HEK293T (cell line): ENCODE measurements at regions not wholly inside any gene's neighbourhood (a gene's known extent, or its start where the extent isn't known, plus 50 kb on each side); places are given as distances from the start of the nearest gene placed in this dataset.

ENCODE experiments used
- CTCF ChIA-PET: fragments of 350-600 bp; formaldehyde crosslinking; extraction: SDS; loops from one replicate; lab custom pipeline; 2021; ENCODE audit warnings: antibody characterized with exemption, inconsistent platforms; lab: Yijun Ruan, JAX
- POLR2A ChIA-PET: fragments of 350-600 bp; formaldehyde crosslinking; extraction: SDS; loops from one replicate; lab custom pipeline; 2020; ENCODE audit warnings: antibody characterized with exemption, inconsistent platforms; lab: Yijun Ruan, JAX
- DNase-seq: peaks from one replicate; pipeline ENCODE4 v3.0.0; 2012; ENCODE audit warnings: mixed read lengths; ENCODE audit errors: extremely low spot score
- ARNT ChIP-seq: fragments of 450-650 bp; IDR thresholded peaks from 2 replicates; pipeline ENCODE4 v1.6.1; 2017; ENCODE audit warnings: mild to moderate bottlenecking
- BHLHE40 ChIP-seq: fragments of 450-650 bp; IDR thresholded peaks from 2 replicates; pipeline ENCODE4 v1.6.1; 2016; ENCODE audit warnings: mild to moderate bottlenecking, moderate library complexity, borderline replicate concordance
- CTBP1 ChIP-seq: fragments of 450-650 bp; IDR thresholded peaks from 2 replicates; pipeline ENCODE4 v1.6.1; 2016; ENCODE audit warnings: borderline replicate concordance
- ELF4 ChIP-seq: fragments of 450-650 bp; IDR thresholded peaks from 2 replicates; pipeline ENCODE4 v1.6.1; 2017; ENCODE audit warnings: antibody characterized with exemption
- FOXA1 ChIP-seq: fragments of 450-650 bp; IDR thresholded peaks from 2 replicates; pipeline ENCODE4 v1.6.1; 2016; ENCODE audit warnings: mild to moderate bottlenecking
- FOXK2 ChIP-seq: fragments of 450-650 bp; IDR thresholded peaks from 2 replicates; pipeline ENCODE4 v1.6.1; 2016; ENCODE audit warnings: mild to moderate bottlenecking
- FOXM1 ChIP-seq: fragments of 450-650 bp; IDR thresholded peaks from 2 replicates; pipeline ENCODE4 v1.6.1; 2017; ENCODE audit warnings: mild to moderate bottlenecking, borderline replicate concordance
- HDGF ChIP-seq: fragments of 450-650 bp; IDR thresholded peaks from 2 replicates; pipeline ENCODE4 v1.6.1; 2017; ENCODE audit warnings: antibody characterized with exemption, borderline replicate concordance
- L3MBTL2 ChIP-seq: fragments of 450-650 bp; conservative IDR thresholded peaks from 2 replicates; pipeline ENCODE4 v1.6.1; 2016; ENCODE audit warnings: mild to moderate bottlenecking
- LEF1 ChIP-seq: fragments of 450-650 bp; IDR thresholded peaks from 2 replicates; pipeline ENCODE4 v1.6.1; 2017; ENCODE audit warnings: mild to moderate bottlenecking, borderline replicate concordance
- NFRKB ChIP-seq: fragments of 450-650 bp; IDR thresholded peaks from 2 replicates; pipeline ENCODE4 v1.6.1; 2016; ENCODE audit warnings: mild to moderate bottlenecking, moderate library complexity
- PKNOX1 ChIP-seq: fragments of 450-650 bp; IDR thresholded peaks from 2 replicates; pipeline ENCODE4 v1.6.1; 2016
- SP1 ChIP-seq: fragments of 450-650 bp; IDR thresholded peaks from 2 replicates; pipeline ENCODE4 v1.6.1; 2017
- SUZ12 ChIP-seq: fragments of 450-650 bp; IDR thresholded peaks from 2 replicates; pipeline ENCODE4 v1.6.1; 2016; ENCODE audit warnings: mild to moderate bottlenecking
- TARDBP ChIP-seq: fragments of 450-650 bp; IDR thresholded peaks from 2 replicates; pipeline ENCODE4 v1.6.1; 2016
- ZNF384 ChIP-seq: fragments of 450-650 bp; IDR thresholded peaks from 2 replicates; pipeline ENCODE4 v1.6.1; 2016

GRCh38 chr20:54283253-54283652, 75.4 kb downstream of the PFDN4 start:
- CTCF ChIA-PET, result no interaction called here
- DNase-seq, result no peak
- TF ChIP-seq TARDBP (no peak), SUZ12 (no peak), FOXK2 (no peak), L3MBTL2 (no peak), NFRKB (no peak), BHLHE40 (no peak), FOXM1 (no peak), LEF1 (no peak), ELF4 (no peak), HDGF (no peak), FOXA1 (no peak), ARNT (no peak), PKNOX1 (no peak)
- POLR2A ChIA-PET, result no interaction called here

- no peak for DNase-seq
- POLR2A ChIA-PET, result no interaction called here
- TF ChIP-seq PKNOX1 (no peak), LEF1 (no peak), NFRKB (no peak)
- CTCF ChIA-PET, result no interaction called here
These were observed 77.2 kb downstream of the PFDN4 start for GRCh38 chr20:54284928-54285704.

GRCh38 chr20:54290636-54291035, 82.7 kb downstream of the PFDN4 start:
- TF ChIP-seq SP1, result no peak
- TF ChIP-seq ZNF384, result no peak
- ChIA-PET CTCF (no interaction called here), POLR2A (no interaction called here)
- no peak for DNase-seq

- no peak for DNase-seq
- TF ChIP-seq PKNOX1, result no peak
- no peak for TF ChIP-seq TARDBP
- TF ChIP-seq ZNF384, result no peak
- TF ChIP-seq L3MBTL2, result no peak
- no peak for TF ChIP-seq ELF4
- TF ChIP-seq FOXA1, result no peak
- TF ChIP-seq NFRKB, result no peak
- TF ChIP-seq HDGF, result no peak
- TF ChIP-seq SP1, result no peak
- TF ChIP-seq BHLHE40, result no peak
- no peak for TF ChIP-seq ARNT
- TF ChIP-seq CTBP1, result no peak
- TF ChIP-seq LEF1, result no peak
- no peak for TF ChIP-seq FOXM1
- no peak for TF ChIP-seq FOXK2
- TF ChIP-seq SUZ12, result no peak
- ChIA-PET CTCF (no interaction called here), POLR2A (no interaction called here)
These were observed 83.6 kb downstream of the PFDN4 start for GRCh38 chr20:54291339-54292010.

- TF ChIP-seq LEF1 (no peak), L3MBTL2 (no peak), SUZ12 (no peak), HDGF (no peak), ELF4 (no peak), ARNT (no peak), FOXA1 (no peak)
- DNase-seq, result no peak
- ChIA-PET POLR2A (no interaction called here), CTCF (no interaction called here)
These were observed 84.3 kb downstream of the PFDN4 start for GRCh38 chr20:54292185-54292584.

- no peak for DNase-seq
- TF ChIP-seq SP1, result no peak
- TF ChIP-seq ELF4, result no peak
- no peak for TF ChIP-seq ARNT
- no peak for TF ChIP-seq BHLHE40
- no peak for TF ChIP-seq ZNF384
- TF ChIP-seq HDGF, result no peak
- no peak for TF ChIP-seq PKNOX1
- TF ChIP-seq CTBP1, result no peak
- no peak for TF ChIP-seq FOXM1
- TF ChIP-seq TARDBP, result no peak
- no peak for TF ChIP-seq LEF1
- TF ChIP-seq FOXK2, result no peak
- CTCF ChIA-PET, result no interaction called here
- POLR2A ChIA-PET, result no interaction called here
These were observed 85.6 kb downstream of the PFDN4 start for GRCh38 chr20:54293526-54293925.
